Right lobe of liver (tissue), 6 donors: ENCODE measurements at regions not wholly inside any gene's neighbourhood (a gene's known extent, or its start where the extent isn't known, plus 50 kb on each side); places are given as distances from the start of the nearest gene placed in this dataset.

Source experiments
- ATAC-seq, 4 donors: fragments of 200-7000 bp; cut with Tn5 transposase; one replicate each; pipeline ENCODE4 v1.9.1; 2020; ENCODE audit warnings: mild to moderate bottlenecking in 4 of 4, moderate library complexity in 4 of 4
- DNase-seq, 3 donors: peaks; one replicate each; pipeline ENCODE4 v3.0.0-alpha.2; 2020
- H3K27ac ChIP-seq, 3 donors: fragments of 200-600 bp; one replicate each; pipeline ENCODE4 v1.8.0; 2022
- H3K27me3 ChIP-seq, 2 donors: fragments of 200-600 bp; one replicate each; pipeline ENCODE4 v1.8.0; 2022
- H3K36me3 ChIP-seq, 4 donors: fragments of 200-600 bp; sonication (generic) in 1 of 4; one replicate each; pipeline versions ENCODE4 v1.5.1 to v1.8.0; 2017 to 2022; ENCODE audit warnings: control low read depth in 1 of 4
- H3K4me1 ChIP-seq, 4 donors: fragments of 200-600 bp; sonication (generic) in 1 of 4; one replicate each; pipeline versions ENCODE4 v1.5.1 to v1.8.0; 2017 to 2022; ENCODE audit warnings: control low read depth in 1 of 4
- H3K4me3 ChIP-seq, 3 donors: fragments of 200-600 bp; one replicate each; pipeline ENCODE4 v1.8.0; 2022
- H3K9me3 ChIP-seq, 4 donors: fragments of 200-600 bp; sonication (generic) in 1 of 4; one replicate each; pipeline versions ENCODE4 v1.5.1 to v1.8.0; 2017 to 2022; ENCODE audit warnings: control low read depth in 1 of 4
- POLR2A ChIP-seq: fragments of 450-650 bp; IDR thresholded peaks from one replicate; pipeline ENCODE4 v1.6.1; 2017; ENCODE audit warnings: antibody characterized with exemption, mild to moderate bottlenecking
- WGBS: methylation state at CpG from one replicate; pipeline ENCODE4 v1.1.6; 2018; ENCODE audit warnings: low coverage, low lambda C conversion rate; ENCODE audit not compliant: insufficient coverage; ENCODE audit errors: missing lambda C conversion rate; 5-methylcytosine and 5-hydroxymethylcytosine counted together
- intact Hi-C, 2 donors: fragments of 100-400 bp; cut with DNase I; formaldehyde crosslinking; loops; one replicate each; pipeline versions ENCODE4 v1.11.2 to v1.14.1; 2022
- TF ChIP-seq, protein P1 (sequence below), 4 donors: fragments of 200-600 bp in 3 of 4; fragments of 450-650 bp in 1 of 4; IDR thresholded peaks; one replicate each; pipeline versions ENCODE4 v1.5.1 to v1.8.0; 2016 to 2022; ENCODE audit warnings: antibody characterized with exemption in 4 of 4, mild to moderate bottlenecking in 2 of 4
- donor health status: DM: no; HTN: yes; CAD: no.
- donor health status: DM: no; HTN: no; CAD: no.
- donor health status: DM: no; HTN: no; CAD: no.
- donor health status: DM: no; HTN: yes; CAD: no.
- donor health status: DM: no; HTN: yes; CAD: no.

DNA sequence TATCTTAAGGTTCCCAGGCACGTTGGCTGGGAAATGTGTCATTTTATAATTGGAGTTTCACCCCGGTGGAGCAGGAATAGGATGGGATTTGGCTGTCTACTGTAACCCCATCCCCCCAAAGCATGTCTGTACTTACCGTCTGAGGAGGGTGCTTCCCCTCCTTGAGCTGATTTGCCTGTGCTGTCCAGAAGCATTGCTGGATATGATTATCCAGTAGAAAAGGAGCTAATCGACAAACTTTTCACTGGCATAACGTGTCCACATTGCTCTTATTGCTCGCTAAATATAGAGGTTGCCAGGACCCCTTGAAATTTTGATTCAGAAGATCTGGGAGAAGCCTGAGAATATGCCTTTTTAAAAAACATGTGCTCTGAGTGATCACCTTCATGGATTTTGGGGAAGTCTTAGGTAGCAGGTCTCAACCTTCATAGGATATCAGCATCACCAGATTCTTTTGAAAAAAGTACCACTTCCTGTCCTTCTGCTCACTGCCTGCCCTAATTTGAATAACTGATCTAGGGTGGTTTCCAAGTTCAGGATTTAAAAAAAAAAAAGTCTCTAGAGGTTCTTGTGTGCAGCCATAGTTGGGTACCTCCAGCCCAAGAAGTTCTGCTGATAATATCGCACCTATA is 80.4 kb upstream of the KCNA1 start:
- DNase-seq, result no peak
- WGBS, result 37% methylated on average over 7 of the region's 7 CpGs
- no peaks in the 10 kb centered on the region for H3K36me3 ChIP-seq
- ATAC-seq, result no peak
- H3K27ac ChIP-seq, result no peak overlapping the region
- H3K4me3 ChIP-seq, result no peak overlapping the region
- intact Hi-C loops, result no loop called here
- H3K27me3 ChIP-seq, result no peaks in the 10 kb centered on the region
- no peak for TF ChIP-seq POLR2A
- TF ChIP-seq, protein P1, sequence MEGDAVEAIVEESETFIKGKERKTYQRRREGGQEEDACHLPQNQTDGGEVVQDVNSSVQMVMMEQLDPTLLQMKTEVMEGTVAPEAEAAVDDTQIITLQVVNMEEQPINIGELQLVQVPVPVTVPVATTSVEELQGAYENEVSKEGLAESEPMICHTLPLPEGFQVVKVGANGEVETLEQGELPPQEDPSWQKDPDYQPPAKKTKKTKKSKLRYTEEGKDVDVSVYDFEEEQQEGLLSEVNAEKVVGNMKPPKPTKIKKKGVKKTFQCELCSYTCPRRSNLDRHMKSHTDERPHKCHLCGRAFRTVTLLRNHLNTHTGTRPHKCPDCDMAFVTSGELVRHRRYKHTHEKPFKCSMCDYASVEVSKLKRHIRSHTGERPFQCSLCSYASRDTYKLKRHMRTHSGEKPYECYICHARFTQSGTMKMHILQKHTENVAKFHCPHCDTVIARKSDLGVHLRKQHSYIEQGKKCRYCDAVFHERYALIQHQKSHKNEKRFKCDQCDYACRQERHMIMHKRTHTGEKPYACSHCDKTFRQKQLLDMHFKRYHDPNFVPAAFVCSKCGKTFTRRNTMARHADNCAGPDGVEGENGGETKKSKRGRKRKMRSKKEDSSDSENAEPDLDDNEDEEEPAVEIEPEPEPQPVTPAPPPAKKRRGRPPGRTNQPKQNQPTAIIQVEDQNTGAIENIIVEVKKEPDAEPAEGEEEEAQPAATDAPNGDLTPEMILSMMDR (IDR thresholded peaks at IDR 0.05), result no peak
- no peaks in the 10 kb centered on the region for H3K4me1 ChIP-seq
- H3K9me3 ChIP-seq, result no peaks in the 10 kb centered on the region

DNA sequence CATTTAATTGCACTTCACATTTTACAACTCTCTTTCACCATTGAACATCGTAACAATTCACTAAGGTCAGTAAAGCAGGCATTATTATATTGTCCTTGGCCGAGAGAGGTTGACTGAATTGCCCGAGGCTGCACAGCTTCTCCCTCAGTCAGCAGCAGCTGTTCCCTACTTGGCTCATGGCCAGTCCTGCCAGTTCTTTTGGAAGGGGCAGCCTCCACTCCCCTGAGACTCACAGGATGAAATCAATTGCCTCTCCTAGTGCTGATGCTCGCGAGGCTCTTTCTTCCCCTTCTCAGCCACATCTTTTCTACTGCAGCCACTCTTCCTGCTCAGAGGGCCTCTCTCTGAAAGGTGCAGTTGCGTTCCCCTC is 79.9 kb upstream of the KCNA1 start:
- H3K27ac ChIP-seq, result no peak overlapping the region
- H3K27me3 ChIP-seq, result no peaks in the 10 kb centered on the region
- no peaks in the 10 kb centered on the region for H3K4me1 ChIP-seq
- ATAC-seq, result no peak
- DNase-seq, result no peak
- H3K36me3 ChIP-seq, result no peaks in the 10 kb centered on the region
- intact Hi-C loops, result no loop called here
- no peaks in the 10 kb centered on the region for H3K9me3 ChIP-seq
- 26% methylated on average over 6 of the region's 6 CpGs for WGBS
- no peak overlapping the region for H3K4me3 ChIP-seq
- no peak for TF ChIP-seq POLR2A
- TF ChIP-seq, protein P1 (IDR thresholded peaks at IDR 0.05), result no peak

DNA sequence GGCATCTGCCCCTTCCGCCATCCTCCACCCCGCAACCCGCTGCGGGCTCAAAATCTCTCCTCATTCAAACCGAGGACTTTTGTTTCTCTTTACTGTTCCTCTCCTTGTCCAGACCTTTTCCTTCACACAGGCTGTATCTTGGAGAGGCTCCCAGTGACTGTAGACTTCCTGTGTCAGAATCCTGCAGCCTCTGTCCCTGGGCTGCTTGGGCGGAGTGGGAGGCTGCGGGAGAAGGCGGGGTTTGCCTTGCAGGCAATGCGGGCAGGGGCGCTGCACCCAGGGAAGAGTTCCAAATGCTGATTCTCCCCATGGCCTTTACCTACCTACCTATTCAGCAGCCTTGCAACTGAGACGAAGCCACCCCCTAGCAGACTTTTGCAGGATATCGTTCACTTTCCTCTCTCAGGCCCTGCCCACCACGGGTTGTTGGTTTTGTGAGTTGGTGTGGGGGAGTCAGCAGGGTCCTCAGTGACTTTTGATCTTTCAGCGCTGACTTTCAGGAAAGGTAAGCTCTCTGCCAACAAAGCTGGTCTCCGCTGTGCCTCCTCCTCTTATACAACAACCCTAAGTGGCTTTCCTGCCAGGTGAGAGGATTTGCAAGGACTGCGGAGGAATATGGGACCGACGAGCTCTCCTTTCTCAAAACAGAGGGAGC is 79.0 kb upstream of the KCNA1 start:
- no peaks in the 10 kb centered on the region for H3K27me3 ChIP-seq
- WGBS, result 49% methylated on average over 9 of the region's 18 CpGs
- peak in 1 of 4 donors; percentile 24 for ATAC-seq
- intact Hi-C loops, result no loop called here
- H3K4me3 ChIP-seq, result no peak overlapping the region
- no peaks in the 10 kb centered on the region for H3K9me3 ChIP-seq
- DNase-seq, result no peak
- H3K27ac ChIP-seq, result no peak overlapping the region
- H3K36me3 ChIP-seq, result no peaks in the 10 kb centered on the region
- TF ChIP-seq, protein P1 (IDR thresholded peaks at IDR 0.05), result no peak
- H3K4me1 ChIP-seq, result no peaks in the 10 kb centered on the region

DNA sequence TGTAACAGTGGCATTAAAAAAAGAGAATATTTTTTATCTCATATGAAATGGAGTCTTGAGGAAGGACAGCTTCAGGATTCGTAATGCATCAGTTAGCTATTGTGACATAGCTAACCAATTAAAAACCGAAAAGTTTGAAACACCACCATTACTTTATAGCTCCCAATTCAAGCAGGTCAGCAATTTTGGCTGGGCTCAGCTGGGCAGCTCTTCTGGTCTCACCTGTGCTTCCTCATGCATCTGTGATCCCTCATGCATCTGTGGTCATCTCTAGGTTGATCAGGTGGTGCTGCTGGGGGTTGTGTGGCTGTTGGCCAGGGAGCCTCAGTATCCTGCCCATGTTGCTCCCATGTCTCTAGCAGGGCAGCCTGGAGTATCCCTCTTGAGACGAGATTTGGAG is 76.7 kb upstream of the KCNA1 start:
- H3K4me3 ChIP-seq, result no peak overlapping the region
- H3K4me1 ChIP-seq, result no peaks in the 10 kb centered on the region
- H3K9me3 ChIP-seq, result no peaks in the 10 kb centered on the region
- intact Hi-C loops, result no loop called here
- DNase-seq, result no peak
- no peak for TF ChIP-seq POLR2A
- TF ChIP-seq, protein P1 (IDR thresholded peaks at IDR 0.05), result no peak
- 34% methylated on average over 3 of the region's 3 CpGs for WGBS
- no peaks in the 10 kb centered on the region for H3K27me3 ChIP-seq
- ATAC-seq, result no peak
- no peak overlapping the region for H3K27ac ChIP-seq
- no peaks in the 10 kb centered on the region for H3K36me3 ChIP-seq
